ENCODE measurements at regions not wholly inside any gene's neighbourhood (a gene's known extent, or its start where the extent isn't known, plus 50 kb on each side); places are given as distances from the start of the nearest gene placed in this dataset.

- no peak overlapping the region for H3K27ac ChIP-seq (ENCODE audit: low read length)
- H3K27ac Mint-ChIP-seq = no peak overlapping the region
- DNase-seq = no peak
- no peak for TF ChIP-seq CTCF (IDR thresholded peaks at IDR 0.05)
- no peaks in the 10 kb centered on the region for H3K27me3 Mint-ChIP-seq (ENCODE audit: low read depth in 2 of 2)
- H3K9me3 Mint-ChIP-seq = peaks cover 6 to 22% of the 10 kb centered on the region in 2 donors
- 86% methylated on average over 3 of the region's 4 CpGs for WGBS (ENCODE audit: insufficient coverage)
- H3K4me1 Mint-ChIP-seq = no peaks in the 10 kb centered on the region
- no peak overlapping the region for H3K4me3 ChIP-seq (ENCODE audit: low read length)
- ATAC-seq = no peak
- no peak overlapping the region for H3K4me3 Mint-ChIP-seq
- H3K4me1 ChIP-seq (ENCODE audit: control insufficient read depth, insufficient read depth, low read length) = no peaks in the 10 kb centered on the region
- H3K27me3 ChIP-seq (ENCODE audit: control insufficient read depth, insufficient read depth, low read length) = no peaks in the 10 kb centered on the region
- intact Hi-C loops (cut with micrococcal nuclease) = no loop called here
- H3K36me3 Mint-ChIP-seq = no peaks in the 10 kb centered on the region
- H3K9me3 ChIP-seq (ENCODE audit: control insufficient read depth, insufficient read depth, low read length) = peaks cover 8% of the 10 kb centered on the region
- no peaks in the 10 kb centered on the region for H3K36me3 ChIP-seq (ENCODE audit: control insufficient read depth, insufficient read depth, low read length)
These were observed 1345.0 kb downstream of the NSUN3 start for GRCh38 chr3:95407709-95408463.

- intact Hi-C loops (cut with micrococcal nuclease) = no loop called here
- H3K4me1 Mint-ChIP-seq = no peaks in the 10 kb centered on the region
- 67% methylated on average over 3 of the region's 3 CpGs for whole genome bisulfite sequencing (ENCODE audit: insufficient coverage)
- no peak overlapping the region for H3K4me3 Mint-ChIP-seq
- ATAC-seq (no peak), DNase-seq (no peak)
- no peaks in the 10 kb centered on the region for H3K27me3 ChIP-seq (ENCODE audit: control insufficient read depth, insufficient read depth, low read length)
- peaks cover under 1% of the 10 kb centered on the region for H3K36me3 Mint-ChIP-seq
- no peak for TF ChIP-seq CTCF (IDR thresholded peaks at IDR 0.05)
- peaks cover 8% of the 10 kb centered on the region for H3K9me3 ChIP-seq (ENCODE audit: control insufficient read depth, insufficient read depth, low read length)
- H3K4me3 ChIP-seq (ENCODE audit: low read length) = no peak overlapping the region
- no peaks in the 10 kb centered on the region for H3K27me3 Mint-ChIP-seq (ENCODE audit: low read depth in 2 of 2)
- H3K4me1 ChIP-seq (ENCODE audit: control insufficient read depth, insufficient read depth, low read length) = no peaks in the 10 kb centered on the region
- H3K9me3 Mint-ChIP-seq = peaks cover 6 to 24% of the 10 kb centered on the region in 2 donors
- H3K27ac Mint-ChIP-seq = no peak overlapping the region
- no peak overlapping the region for H3K27ac ChIP-seq (ENCODE audit: low read length)
- H3K36me3 ChIP-seq (ENCODE audit: control insufficient read depth, insufficient read depth, low read length) = no peaks in the 10 kb centered on the region
These were observed 1345.6 kb downstream of the NSUN3 start for GRCh38 chr3:95408464-95408862.

GRCh38 chr3:95418251-95418650 is 1355.4 kb downstream of the NSUN3 start:
- Histone ChIP-seq H3K4me1 (ENCODE audit: control insufficient read depth, insufficient read depth, low read length) (no peaks in the 10 kb centered on the region), H3K4me3 (ENCODE audit: low read length) (no peak overlapping the region), H3K36me3 (ENCODE audit: control insufficient read depth, insufficient read depth, low read length) (no peaks in the 10 kb centered on the region), H3K27me3 (ENCODE audit: control insufficient read depth, insufficient read depth, low read length) (no peaks in the 10 kb centered on the region), H3K27ac (ENCODE audit: low read length) (no peak overlapping the region), H3K9me3 (ENCODE audit: control insufficient read depth, insufficient read depth, low read length) (peaks cover 9% of the 10 kb centered on the region)
- Mint-ChIP-seq H3K4me3 (no peak overlapping the region), H3K36me3 (peaks cover 12% of the 10 kb centered on the region), H3K4me1 (no peaks in the 10 kb centered on the region), H3K27ac (no peak overlapping the region), H3K27me3 (ENCODE audit: low read depth in 2 of 2) (no peaks in the 10 kb centered on the region), H3K9me3 (peaks cover 18 to 25% of the 10 kb centered on the region in 2 donors)
- intact Hi-C loops (cut with micrococcal nuclease) = no loop called here
- no peak for DNase-seq
- 84% methylated on average over 6 of the region's 6 CpGs for WGBS (ENCODE audit: insufficient coverage)
- no peak for ATAC-seq
- no peak for TF ChIP-seq CTCF (IDR thresholded peaks at IDR 0.05)

- Mint-ChIP-seq H3K36me3 (no peaks in the 10 kb centered on the region), H3K9me3 (peaks cover 17 to 19% of the 10 kb centered on the region in 2 donors), H3K4me1 (no peaks in the 10 kb centered on the region), H3K27me3 (ENCODE audit: low read depth in 2 of 2) (no peaks in the 10 kb centered on the region), H3K4me3 (no peak overlapping the region), H3K27ac (no peak overlapping the region)
- DNase-seq (no peak), ATAC-seq (no peak)
- Histone ChIP-seq H3K4me1 (ENCODE audit: control insufficient read depth, insufficient read depth, low read length) (no peaks in the 10 kb centered on the region), H3K27me3 (ENCODE audit: control insufficient read depth, insufficient read depth, low read length) (no peaks in the 10 kb centered on the region), H3K9me3 (ENCODE audit: control insufficient read depth, insufficient read depth, low read length) (no peaks in the 10 kb centered on the region), H3K4me3 (ENCODE audit: low read length) (no peak overlapping the region), H3K36me3 (ENCODE audit: control insufficient read depth, insufficient read depth, low read length) (no peaks in the 10 kb centered on the region), H3K27ac (ENCODE audit: low read length) (no peak overlapping the region)
- TF ChIP-seq CTCF (IDR thresholded peaks at IDR 0.05) = no peak
- intact Hi-C loops (cut with micrococcal nuclease) = no loop called here
- WGBS (ENCODE audit: insufficient coverage) = 69% methylated on average over 1 of the region's 5 CpGs
These were observed 1361.4 kb downstream of the NSUN3 start for GRCh38 chr3:95424279-95424678.

All from natural killer cell (primary cell).